T-helper 17 cell (primary cell): ENCODE measurements at regions not wholly inside any gene's neighbourhood (a gene's known extent, or its start where the extent isn't known, plus 50 kb on each side); places are given as distances from the start of the nearest gene placed in this dataset.

Experiments
- ATAC-seq: fragments of 150-1000 bp; cut with Tn5 transposase; 2 replicates; pipeline ENCODE4 v1.10.0; 2021; ENCODE audit warnings: mild to moderate bottlenecking, moderate library complexity
- DNase-seq, 3 donors: peaks; one replicate each; pipeline versions ENCODE4 v3.0.0 to v3.0.0-alpha.2; 2020 to 2021
- H3K9me3 ChIP-seq: one replicate; pipeline ENCODE4 v1.7.0; 2013; ENCODE audit warnings: low read length, mild to moderate bottlenecking; ENCODE audit not compliant: control insufficient read depth, poor library complexity, severe bottlenecking
- H3K27ac Mint-ChIP-seq: one replicate; pipeline ENCODE4 v1.8.0; 2022; ENCODE audit warnings: mild to moderate bottlenecking, moderate library complexity, mixed read lengths
- H3K27me3 Mint-ChIP-seq: one replicate; pipeline ENCODE4 v1.8.0; 2022; ENCODE audit warnings: mixed read lengths
- H3K36me3 Mint-ChIP-seq: one replicate; pipeline ENCODE4 v1.8.0; 2022; ENCODE audit warnings: low read depth, mixed read lengths
- H3K4me1 Mint-ChIP-seq: one replicate; pipeline ENCODE4 v1.8.0; 2022; ENCODE audit warnings: mild to moderate bottlenecking, mixed read lengths
- H3K4me3 Mint-ChIP-seq: one replicate; pipeline ENCODE4 v1.8.0; 2022; ENCODE audit warnings: mild to moderate bottlenecking, moderate library complexity, mixed read lengths

DNA sequence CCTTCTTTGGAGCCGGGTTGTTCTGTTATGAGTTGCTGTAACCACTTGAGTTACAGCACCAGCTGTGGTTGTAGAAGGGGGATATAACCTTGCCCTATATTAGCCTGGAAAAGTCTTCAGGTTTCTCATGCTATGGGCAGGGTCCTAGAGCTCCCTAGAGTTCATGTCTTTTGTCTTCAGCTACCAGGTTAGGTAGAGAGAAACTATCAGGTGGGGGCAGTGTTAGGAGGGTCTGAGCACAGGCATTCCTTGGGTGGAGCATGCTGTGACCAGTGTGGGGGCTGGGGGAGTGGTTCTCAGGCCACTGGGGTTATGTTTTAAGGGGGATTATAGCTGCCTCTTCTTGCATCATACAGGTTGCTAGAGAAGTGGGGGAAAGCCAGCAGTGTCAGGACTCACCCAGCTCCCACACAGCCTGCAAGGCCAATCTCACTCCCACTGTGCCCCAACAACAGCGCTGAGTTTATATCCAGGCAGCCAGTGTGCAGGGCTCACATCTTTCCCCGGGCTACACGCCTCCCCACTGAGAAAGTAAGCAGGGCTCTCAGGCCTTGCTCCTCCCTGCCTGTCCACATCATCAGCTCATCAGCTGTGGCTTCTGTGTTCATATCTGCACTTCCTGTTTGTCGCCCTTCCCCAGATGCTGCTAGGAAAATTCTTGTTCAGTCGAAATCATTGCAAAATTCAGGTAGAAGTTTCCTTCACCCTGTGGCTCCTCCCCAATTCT lies 133.8 kb upstream of the NRXN1 start:
- no peak for DNase-seq
- Mint-ChIP-seq H3K27me3 (no peaks in the 10 kb centered on the region), H3K4me1 (no peaks in the 10 kb centered on the region), H3K36me3 (no peaks in the 10 kb centered on the region), H3K27ac (no peak overlapping the region), H3K4me3 (no peak overlapping the region)
- no peaks in the 10 kb centered on the region for H3K9me3 ChIP-seq
- no peak for ATAC-seq

DNA sequence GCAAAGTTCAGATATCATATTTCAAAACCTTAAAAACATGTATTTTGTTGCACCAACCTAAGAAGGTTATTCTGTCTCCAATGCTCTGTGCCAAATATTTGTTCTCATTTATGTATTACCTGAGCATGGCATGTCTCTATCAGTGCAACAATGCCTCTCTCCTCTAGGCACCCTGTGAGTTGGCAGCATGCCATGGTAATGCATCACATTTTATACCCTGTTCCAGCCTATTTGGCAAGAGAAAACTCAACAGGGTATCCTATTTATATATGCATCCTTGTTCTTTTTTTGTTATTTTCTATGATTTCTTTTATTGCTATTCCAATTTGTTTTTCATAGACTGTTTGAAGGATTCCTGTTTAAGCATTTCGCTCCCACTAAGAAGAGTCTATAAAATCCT lies 126.3 kb upstream of the NRXN1 start:
- Mint-ChIP-seq H3K4me1 (no peaks in the 10 kb centered on the region), H3K36me3 (no peaks in the 10 kb centered on the region), H3K27me3 (no peaks in the 10 kb centered on the region), H3K27ac (no peak overlapping the region), H3K4me3 (no peak overlapping the region)
- ATAC-seq (no peak), DNase-seq (no peak)
- H3K9me3 ChIP-seq: no peaks in the 10 kb centered on the region

DNA sequence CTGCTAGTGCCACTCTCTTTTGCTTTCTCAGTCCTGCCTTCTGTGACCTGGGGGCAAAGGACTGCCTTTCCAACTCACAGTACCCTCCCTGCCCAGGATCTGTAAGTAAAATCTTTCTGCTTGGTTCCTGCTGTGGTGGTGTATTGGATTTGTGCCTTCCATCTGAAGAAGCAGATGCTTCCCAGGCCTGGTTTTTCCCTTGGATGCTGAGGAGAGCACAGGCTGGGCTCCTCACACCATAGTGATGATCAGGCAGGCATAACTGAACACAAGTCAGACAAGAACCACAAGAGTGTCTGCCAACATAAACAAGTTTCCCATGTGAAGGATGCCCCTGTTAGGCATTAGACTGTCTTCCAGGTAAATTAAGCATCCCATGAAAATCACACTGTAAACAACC lies 121.3 kb upstream of the NRXN1 start:
- H3K9me3 ChIP-seq: no peaks in the 10 kb centered on the region
- no peak overlapping the region for H3K27ac Mint-ChIP-seq
- H3K36me3 Mint-ChIP-seq: no peaks in the 10 kb centered on the region
- no peak for DNase-seq
- H3K4me1 Mint-ChIP-seq: no peaks in the 10 kb centered on the region
- no peak overlapping the region for H3K4me3 Mint-ChIP-seq
- no peak for ATAC-seq
- no peaks in the 10 kb centered on the region for H3K27me3 Mint-ChIP-seq

DNA sequence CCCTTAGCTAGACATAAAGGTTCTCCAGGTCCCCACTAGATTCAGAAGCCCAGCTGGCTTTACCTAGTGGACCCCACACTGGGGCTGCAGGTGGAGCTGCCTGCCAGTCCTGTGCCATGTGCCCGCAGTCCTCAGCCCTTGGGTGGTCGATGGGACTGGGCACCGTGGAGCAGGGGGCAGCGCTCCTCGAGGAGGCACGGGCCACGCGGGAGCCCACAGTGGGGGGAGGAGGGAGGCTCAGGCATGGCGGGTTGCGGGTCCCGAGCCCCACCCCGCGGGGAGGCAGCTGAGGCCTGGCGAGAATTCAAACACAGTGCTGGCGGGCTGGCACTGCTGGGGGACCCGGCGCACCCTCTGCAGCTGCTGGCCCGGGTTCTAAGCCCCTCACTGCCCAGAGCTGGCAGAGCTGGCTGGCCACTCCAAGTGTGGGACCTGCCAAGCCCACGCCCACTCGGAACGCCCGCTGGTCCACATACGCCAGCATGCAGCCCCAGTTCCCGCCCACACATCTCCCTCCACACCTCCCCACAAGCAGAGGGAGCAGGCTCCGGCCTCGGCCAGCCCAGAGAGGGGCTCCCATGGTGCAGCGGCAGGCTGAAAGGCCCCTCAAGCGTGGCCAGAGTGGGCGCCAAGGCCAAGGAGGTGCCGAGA lies 119.7 kb upstream of the NRXN1 start:
- DNase-seq: no peak
- Mint-ChIP-seq H3K4me1 (no peaks in the 10 kb centered on the region), H3K27me3 (no peaks in the 10 kb centered on the region), H3K27ac (no peak overlapping the region), H3K36me3 (no peaks in the 10 kb centered on the region), H3K4me3 (no peak overlapping the region)
- no peaks in the 10 kb centered on the region for H3K9me3 ChIP-seq
- no peak for ATAC-seq

DNA sequence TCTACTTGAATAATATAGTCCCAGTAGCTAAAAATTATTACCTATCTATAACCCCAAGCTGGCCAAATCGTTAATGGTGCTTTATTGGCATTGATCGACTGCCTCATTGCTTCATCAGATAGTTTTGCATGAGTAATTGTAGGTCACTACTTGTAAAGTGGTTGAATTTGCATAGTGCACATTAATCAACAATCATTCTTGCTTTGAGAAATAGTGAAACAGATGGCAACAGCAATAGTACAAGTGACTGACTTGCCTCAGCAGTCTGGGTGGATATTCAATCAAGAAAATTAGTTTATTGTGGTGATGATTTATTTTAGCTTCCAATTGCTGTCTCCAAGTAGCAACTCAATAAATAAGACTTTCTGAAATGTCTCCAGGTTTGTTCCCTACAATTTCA lies 117.8 kb upstream of the NRXN1 start:
- H3K27me3 Mint-ChIP-seq: no peaks in the 10 kb centered on the region
- H3K9me3 ChIP-seq: no peaks in the 10 kb centered on the region
- H3K4me1 Mint-ChIP-seq: no peaks in the 10 kb centered on the region
- ATAC-seq (no peak), DNase-seq (no peak)
- H3K36me3 Mint-ChIP-seq: no peaks in the 10 kb centered on the region
- H3K4me3 Mint-ChIP-seq: no peak overlapping the region
- H3K27ac Mint-ChIP-seq: no peak overlapping the region

DNA sequence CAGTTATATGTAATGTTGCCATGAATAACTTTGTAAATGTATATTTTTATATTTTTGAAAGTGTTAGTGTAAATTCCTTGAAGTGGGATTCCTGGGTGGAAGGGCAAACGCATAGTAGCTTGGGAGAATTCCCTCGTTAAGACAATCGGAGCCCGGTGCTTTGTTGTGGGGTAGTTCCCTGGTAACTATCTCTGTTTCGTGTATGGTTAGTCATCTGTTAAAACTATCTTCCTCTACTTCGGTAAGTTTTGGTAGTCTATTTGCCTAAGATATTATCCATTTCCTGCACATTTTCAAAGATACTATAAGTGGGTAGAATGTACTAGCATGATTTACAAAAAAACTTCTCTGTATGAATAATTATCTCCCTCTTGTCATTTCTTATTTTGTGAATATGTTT lies 113.8 kb upstream of the NRXN1 start:
- ATAC-seq (no peak), DNase-seq (no peak)
- H3K4me1 Mint-ChIP-seq: no peaks in the 10 kb centered on the region
- no peaks in the 10 kb centered on the region for H3K9me3 ChIP-seq
- H3K4me3 Mint-ChIP-seq: no peak overlapping the region
- no peaks in the 10 kb centered on the region for H3K27me3 Mint-ChIP-seq
- H3K36me3 Mint-ChIP-seq: no peaks in the 10 kb centered on the region
- H3K27ac Mint-ChIP-seq: no peak overlapping the region

DNA sequence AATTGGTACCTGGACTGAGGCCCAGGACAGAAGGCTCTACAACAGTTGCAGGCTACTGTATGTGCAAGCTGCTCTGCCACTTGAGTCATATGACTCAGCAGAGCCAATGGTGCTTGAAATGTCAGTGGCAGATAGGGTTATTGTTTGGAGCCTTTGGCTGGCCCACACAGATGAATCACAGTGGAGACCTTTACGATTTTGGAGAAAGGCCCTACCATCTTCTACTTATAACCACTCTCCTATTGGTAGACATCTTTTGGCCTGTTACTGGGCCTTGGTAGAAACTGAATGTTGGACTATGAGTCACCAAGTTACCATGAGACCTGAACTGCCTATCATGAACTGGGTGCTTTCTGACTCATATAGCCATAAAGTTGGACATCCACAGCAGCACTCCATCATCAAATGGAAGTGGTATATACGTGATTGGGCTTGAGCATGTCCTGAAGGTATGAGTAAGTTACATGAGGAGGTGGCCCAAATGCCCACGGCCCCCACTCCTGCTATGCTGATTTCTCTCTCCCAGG lies 88.9 kb upstream of the NRXN1 start:
- DNase-seq: no peak
- Mint-ChIP-seq H3K27me3 (no peaks in the 10 kb centered on the region), H3K4me1 (no peaks in the 10 kb centered on the region), H3K36me3 (no peaks in the 10 kb centered on the region), H3K27ac (no peak overlapping the region), H3K4me3 (no peak overlapping the region)
- no peak for ATAC-seq
- no peaks in the 10 kb centered on the region for H3K9me3 ChIP-seq

DNA sequence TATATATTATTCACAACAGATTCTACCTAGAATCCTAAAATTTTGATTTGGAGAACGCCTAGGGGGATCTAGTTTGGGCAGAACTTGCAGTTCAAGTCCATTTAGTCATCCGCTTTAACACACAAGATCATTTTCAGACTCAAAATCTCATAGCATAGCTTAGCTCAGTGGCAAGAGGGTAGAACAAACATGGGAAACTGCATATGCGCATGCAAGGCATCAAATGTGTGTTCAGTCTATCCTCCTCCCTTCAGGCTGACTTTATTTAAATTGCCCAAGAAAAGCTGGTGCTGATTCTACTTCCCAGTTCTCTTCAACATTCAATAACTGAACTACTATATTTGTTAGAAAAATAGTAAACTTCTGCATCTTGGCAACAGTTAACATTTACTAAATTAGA lies 79.6 kb upstream of the NRXN1 start:
- ATAC-seq: no peak
- no peak for DNase-seq
- H3K9me3 ChIP-seq: no peaks in the 10 kb centered on the region
- Mint-ChIP-seq H3K27me3 (no peaks in the 10 kb centered on the region), H3K4me1 (no peaks in the 10 kb centered on the region), H3K27ac (no peak overlapping the region), H3K36me3 (no peaks in the 10 kb centered on the region), H3K4me3 (no peak overlapping the region)

DNA sequence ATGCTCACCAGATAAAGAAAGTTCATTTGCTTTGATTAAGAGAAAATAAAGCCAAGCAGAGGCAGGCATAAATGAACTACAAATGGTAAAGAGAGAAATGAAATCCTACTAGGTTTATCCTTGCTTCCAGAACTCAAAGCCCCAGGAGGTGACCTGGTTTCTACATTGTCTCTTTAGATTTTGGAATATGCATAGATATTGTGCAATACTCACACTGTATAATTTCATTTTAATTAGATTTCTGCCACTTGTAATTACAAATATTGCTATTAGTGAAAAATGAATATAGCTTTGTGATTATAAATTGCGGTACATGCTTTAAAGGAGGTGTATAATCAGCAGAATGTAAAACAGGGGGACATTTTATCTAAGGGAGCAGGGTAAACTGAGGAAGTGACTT lies 76.9 kb upstream of the NRXN1 start:
- ATAC-seq (no peak), DNase-seq (no peak)
- no peak overlapping the region for H3K27ac Mint-ChIP-seq
- H3K27me3 Mint-ChIP-seq: no peaks in the 10 kb centered on the region
- no peaks in the 10 kb centered on the region for H3K36me3 Mint-ChIP-seq
- H3K9me3 ChIP-seq: no peaks in the 10 kb centered on the region
- no peak overlapping the region for H3K4me3 Mint-ChIP-seq
- H3K4me1 Mint-ChIP-seq: no peaks in the 10 kb centered on the region

DNA sequence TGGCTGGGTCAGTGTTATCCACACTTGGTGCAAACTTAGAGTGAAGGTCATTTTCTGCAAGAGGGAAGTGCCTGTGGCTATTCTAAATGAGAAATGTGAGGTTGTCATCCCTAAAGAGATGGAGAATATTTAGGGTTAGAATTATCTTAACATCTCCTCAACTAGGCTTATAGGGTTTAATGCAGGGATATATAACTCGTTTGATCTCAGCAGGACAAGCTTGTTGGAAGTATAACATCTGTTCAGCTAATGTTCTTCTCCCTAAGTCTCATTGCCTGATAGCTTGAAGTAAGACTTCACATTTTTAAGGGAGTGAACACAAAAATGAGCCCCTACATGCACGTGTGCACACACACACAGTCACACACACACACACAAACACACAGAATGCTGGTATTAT lies 75.9 kb upstream of the NRXN1 start:
- no peaks in the 10 kb centered on the region for H3K27me3 Mint-ChIP-seq

DNA sequence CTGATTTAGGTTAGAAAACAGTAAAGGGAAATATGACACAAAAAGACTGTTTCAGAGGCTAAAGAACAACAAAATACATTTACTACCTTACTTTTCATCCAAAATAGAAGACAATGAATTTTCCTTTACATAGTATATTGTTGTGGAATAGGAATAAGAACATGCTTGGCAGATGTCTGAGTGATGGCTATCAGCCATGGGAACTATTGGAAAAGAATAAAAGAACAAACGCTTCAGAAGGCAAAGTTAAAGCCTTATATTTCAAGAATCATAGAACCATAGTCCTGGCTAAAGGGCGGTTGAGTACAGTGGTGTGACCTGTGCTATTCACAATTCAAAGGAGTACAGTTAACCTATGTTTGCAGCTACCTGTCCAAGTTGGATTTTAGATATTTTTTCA lies 73.9 kb upstream of the NRXN1 start:
- no peak overlapping the region for H3K4me3 Mint-ChIP-seq
- no peaks in the 10 kb centered on the region for H3K36me3 Mint-ChIP-seq
- no peak for DNase-seq
- H3K27me3 Mint-ChIP-seq: no peaks in the 10 kb centered on the region
- H3K27ac Mint-ChIP-seq: no peak overlapping the region
- ATAC-seq: no peak
- no peaks in the 10 kb centered on the region for H3K9me3 ChIP-seq
- H3K4me1 Mint-ChIP-seq: no peaks in the 10 kb centered on the region

More for the DNA sequence above, 75.9 kb upstream of the NRXN1 start:
- no peak for ATAC-seq
- Mint-ChIP-seq H3K4me1 (no peaks in the 10 kb centered on the region), H3K4me3 (no peak overlapping the region), H3K27ac (no peak overlapping the region), H3K36me3 (no peaks in the 10 kb centered on the region)
- H3K9me3 ChIP-seq: no peaks in the 10 kb centered on the region
- DNase-seq: no peak

DNA sequence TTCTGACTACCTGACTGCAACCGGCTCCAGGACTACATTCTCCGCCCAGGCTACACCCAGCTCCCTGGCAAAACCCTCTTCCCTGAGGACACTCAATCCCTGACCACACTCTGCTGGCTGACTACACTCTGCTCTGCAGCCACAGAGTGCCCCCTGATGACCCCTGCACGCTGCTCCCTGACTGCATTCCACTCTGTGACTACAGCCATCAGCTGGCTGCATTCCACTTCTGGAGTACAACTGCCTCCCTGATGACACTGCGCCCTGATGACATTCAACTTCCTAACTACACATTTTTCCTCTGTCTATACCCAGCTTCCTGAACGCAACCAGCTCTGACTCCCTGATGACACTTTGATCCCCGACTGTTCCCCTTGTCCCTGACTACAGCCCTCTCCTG lies 71.3 kb upstream of the NRXN1 start:
- H3K27ac Mint-ChIP-seq: no peak overlapping the region
- ATAC-seq: no peak
- no peaks in the 10 kb centered on the region for H3K27me3 Mint-ChIP-seq

DNA sequence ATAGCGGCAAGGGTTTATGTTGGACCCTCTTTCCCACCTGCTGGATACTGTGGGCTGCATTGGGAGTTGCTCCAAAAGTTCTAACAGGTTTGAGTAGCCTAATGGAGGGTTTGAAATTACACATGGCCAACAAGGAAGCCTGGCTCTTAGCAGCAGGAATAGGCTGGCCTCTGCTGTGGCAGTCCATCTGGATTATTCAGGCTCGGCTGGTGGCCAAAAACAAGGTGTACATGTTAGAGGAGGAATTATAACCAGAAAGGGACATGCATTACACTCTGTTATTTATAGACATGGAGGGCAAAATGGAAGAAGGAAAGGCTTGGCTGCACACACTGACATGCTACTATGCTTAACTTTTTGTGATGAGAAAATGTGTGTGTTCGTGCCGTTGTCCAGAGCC lies 61.1 kb upstream of the NRXN1 start:
- no peak overlapping the region for H3K27ac Mint-ChIP-seq
- H3K4me1 Mint-ChIP-seq: no peaks in the 10 kb centered on the region
- ATAC-seq: no peak

More for the DNA sequence above, 71.3 kb upstream of the NRXN1 start:
- DNase-seq: no peak
- Mint-ChIP-seq H3K4me1 (no peaks in the 10 kb centered on the region), H3K4me3 (no peak overlapping the region), H3K36me3 (no peaks in the 10 kb centered on the region)
- no peaks in the 10 kb centered on the region for H3K9me3 ChIP-seq

More for the DNA sequence above, 61.1 kb upstream of the NRXN1 start:
- Mint-ChIP-seq H3K4me3 (no peak overlapping the region), H3K36me3 (no peaks in the 10 kb centered on the region), H3K27me3 (no peaks in the 10 kb centered on the region)
- DNase-seq: no peak
- no peaks in the 10 kb centered on the region for H3K9me3 ChIP-seq
